H1 (cell line): ENCODE measurements at regions not wholly inside any gene's neighbourhood (a gene's known extent, or its start where the extent isn't known, plus 50 kb on each side); places are given as distances from the start of the nearest gene placed in this dataset.

Experiments used
- GTF2F1 ChIP-seq: IDR thresholded peaks from 2 replicates; pipeline ENCODE4 v1.6.1; 2012; ENCODE audit warnings: low read depth, low read length, improper control_type of control experiment, borderline replicate concordance

- TF ChIP-seq GTF2F1 = no peak
These were observed 109.4 kb downstream of the RCN1 start (continued) for GRCh38 chr11:32200136-32200847.
